PC-3 (cell line): ENCODE measurements at regions not wholly inside any gene's neighbourhood (a gene's known extent, or its start where the extent isn't known, plus 50 kb on each side); places are given as distances from the start of the nearest gene placed in this dataset.

Source experiments
- ATAC-seq: fragments of 200-7000 bp; cut with Tn5 transposase; 2 replicates; pipeline ENCODE4 v1.9.1; 2020; ENCODE audit warnings: mild to moderate bottlenecking, moderate library complexity
- BruUV-seq: library from RNA; stranded (reverse); fragments of 400-500 nt; replicated peaks from 2 replicates; lab custom pipeline; 2021; lab: Mats Ljungman, UMichigan
- CTCF ChIA-PET: fragments of 300-600 bp; sonication (Branson Sonifier 250); formaldehyde crosslinking; loops from one replicate; lab custom pipeline; 2022; ENCODE audit warnings: antibody characterized with exemption; lab: Charles Lee
- POLR2A ChIA-PET: fragments of 300-600 bp; sonication (Branson Sonifier 250); formaldehyde crosslinking; loops from one replicate; lab custom pipeline; 2022; ENCODE audit warnings: antibody characterized with exemption; ENCODE audit not compliant: unreplicated experiment; lab: Charles Lee
- DNase-seq: peaks from one replicate; pipeline ENCODE4 v3.0.0-alpha.2; 2015
- H2AFZ ChIP-seq: fragments of 300-600 bp; sonication (generic); 2 replicates; pipeline ENCODE4 v1.6.0; 2016; ENCODE audit warnings: antibody characterized with exemption, low read length
- H3F3A ChIP-seq: fragments of 300-600 bp; sonication (generic); one replicate; pipeline ENCODE4 v1.6.0; 2017; ENCODE audit warnings: antibody characterized with exemption, low read length, control low read depth, mild to moderate bottlenecking; ENCODE audit not compliant: unreplicated experiment
- H3K27ac ChIP-seq: fragments of 300-600 bp; sonication (generic); 2 replicates; pipeline ENCODE4 v1.5.1; 2016; ENCODE audit warnings: mild to moderate bottlenecking, low read length
- H3K27me3 ChIP-seq: fragments of 300-600 bp; sonication (generic); 2 replicates; pipeline ENCODE4 v1.6.1; 2016; ENCODE audit warnings: low read length, mixed read lengths
- H3K36me3 ChIP-seq: fragments of 300-600 bp; sonication (generic); 2 replicates; pipeline ENCODE4 v1.6.1; 2016; ENCODE audit warnings: low read depth, mixed run types, low read length, mixed read lengths
- H3K4me1 ChIP-seq: fragments of 300-600 bp; sonication (generic); 2 replicates; pipeline ENCODE4 v1.5.1; 2016; ENCODE audit warnings: low read length; ENCODE audit not compliant: insufficient read depth
- H3K4me2 ChIP-seq: fragments of 300-600 bp; sonication (generic); 2 replicates; pipeline ENCODE4 v1.6.0; 2016; ENCODE audit warnings: low read length
- H3K4me3 ChIP-seq: fragments of 300-600 bp; sonication (generic); 2 replicates; pipeline ENCODE4 v1.5.1; 2016; ENCODE audit warnings: mild to moderate bottlenecking, low read length, mixed read lengths
- H3K79me2 ChIP-seq: fragments of 300-600 bp; sonication (generic); 2 replicates; pipeline ENCODE4 v1.6.1; 2017; ENCODE audit warnings: low read length, mixed read lengths
- H3K9ac ChIP-seq: fragments of 300-600 bp; sonication (generic); 2 replicates; pipeline ENCODE4 v1.6.0; 2016; ENCODE audit warnings: mild to moderate bottlenecking, low read length
- H3K9me2 ChIP-seq: fragments of 300-600 bp; sonication (generic); replicated peaks from 2 replicates; pipeline ENCODE4 v1.6.1; 2016; ENCODE audit warnings: mixed run types, low read length, mixed read lengths
- H3K9me3 ChIP-seq: fragments of 300-600 bp; sonication (generic); 2 replicates; pipeline ENCODE4 v1.6.1; 2016; ENCODE audit warnings: low read length, mixed read lengths
- H4K20me1 ChIP-seq: fragments of 300-600 bp; sonication (generic); 2 replicates; pipeline ENCODE4 v1.6.1; 2016; ENCODE audit warnings: low read length, mixed read lengths
- EZH2 ChIP-seq: fragments of 300-600 bp; sonication (generic); IDR thresholded peaks from one replicate; pipeline ENCODE4 v1.6.1; 2017; ENCODE audit warnings: antibody characterized with exemption, mild to moderate bottlenecking, low read length; ENCODE audit not compliant: unreplicated experiment
- EZH2phosphoT487 ChIP-seq: fragments of 300-600 bp; sonication (generic); IDR thresholded peaks from 2 replicates; pipeline ENCODE4 v1.6.1; 2018; ENCODE audit warnings: mild to moderate bottlenecking, antibody characterized with exemption, low read length, borderline replicate concordance
- intact Hi-C: fragments of 100-400 bp; cut with micrococcal nuclease; formaldehyde crosslinking; loops from 2 replicates; pipeline ENCODE4 v1.9.0; 2023
- TF ChIP-seq, protein P1 (sequence below): fragments of 300-600 bp; sonication (generic); conservative IDR thresholded peaks from 2 replicates; pipeline ENCODE4 v1.5.1; 2017; ENCODE audit warnings: antibody characterized with exemption, low read depth, mild to moderate bottlenecking, low read length

DNA sequence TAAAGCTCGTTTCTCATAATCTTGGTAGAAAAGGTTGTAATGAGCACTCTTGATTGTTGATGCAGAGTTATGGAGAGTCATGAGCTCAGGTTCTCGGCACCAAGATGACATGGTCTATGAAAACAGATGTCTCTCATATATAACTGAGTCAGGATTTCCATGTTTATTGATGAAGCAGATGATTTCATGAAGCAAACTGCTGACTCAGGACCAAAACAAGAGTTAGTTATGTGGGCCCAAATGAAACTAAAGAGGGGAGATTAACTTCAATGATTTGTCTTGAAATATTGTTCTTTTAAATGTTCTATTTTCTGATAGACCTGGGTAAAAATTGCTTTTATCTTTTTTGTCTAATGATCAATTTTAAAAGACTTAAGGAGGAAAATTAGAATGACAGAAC is 258.6 kb upstream of the CTNND2 start:
- Histone ChIP-seq H3K9me2 (0 out of 2 replicates have a peak, but pooled peaks cover 4% of the 10 kb centered on the region), H3K9me3 (no peaks in the 10 kb centered on the region), H3K9ac (no peak overlapping the region), H3K79me2 (no peaks in the 10 kb centered on the region), H3F3A (no peaks in the 10 kb centered on the region), H3K27me3 (no peaks in the 10 kb centered on the region), H4K20me1 (no peaks in the 10 kb centered on the region), H2AFZ (no peak overlapping the region), H3K27ac (no peak overlapping the region), H3K36me3 (no peaks in the 10 kb centered on the region), H3K4me1 (no peaks in the 10 kb centered on the region), H3K4me3 (no peak overlapping the region), H3K4me2 (no peak overlapping the region)
- TF ChIP-seq EZH2phosphoT487 = no peak
- TF ChIP-seq, protein P1, sequence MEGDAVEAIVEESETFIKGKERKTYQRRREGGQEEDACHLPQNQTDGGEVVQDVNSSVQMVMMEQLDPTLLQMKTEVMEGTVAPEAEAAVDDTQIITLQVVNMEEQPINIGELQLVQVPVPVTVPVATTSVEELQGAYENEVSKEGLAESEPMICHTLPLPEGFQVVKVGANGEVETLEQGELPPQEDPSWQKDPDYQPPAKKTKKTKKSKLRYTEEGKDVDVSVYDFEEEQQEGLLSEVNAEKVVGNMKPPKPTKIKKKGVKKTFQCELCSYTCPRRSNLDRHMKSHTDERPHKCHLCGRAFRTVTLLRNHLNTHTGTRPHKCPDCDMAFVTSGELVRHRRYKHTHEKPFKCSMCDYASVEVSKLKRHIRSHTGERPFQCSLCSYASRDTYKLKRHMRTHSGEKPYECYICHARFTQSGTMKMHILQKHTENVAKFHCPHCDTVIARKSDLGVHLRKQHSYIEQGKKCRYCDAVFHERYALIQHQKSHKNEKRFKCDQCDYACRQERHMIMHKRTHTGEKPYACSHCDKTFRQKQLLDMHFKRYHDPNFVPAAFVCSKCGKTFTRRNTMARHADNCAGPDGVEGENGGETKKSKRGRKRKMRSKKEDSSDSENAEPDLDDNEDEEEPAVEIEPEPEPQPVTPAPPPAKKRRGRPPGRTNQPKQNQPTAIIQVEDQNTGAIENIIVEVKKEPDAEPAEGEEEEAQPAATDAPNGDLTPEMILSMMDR = no peak
- no peak for TF ChIP-seq EZH2
- ChIA-PET POLR2A (no interaction called here), CTCF (no interaction called here)
- DNase-seq (no peak), ATAC-seq (no peak)
- intact Hi-C loops = no loop called here
- BruUV-seq = no TSS peak

DNA sequence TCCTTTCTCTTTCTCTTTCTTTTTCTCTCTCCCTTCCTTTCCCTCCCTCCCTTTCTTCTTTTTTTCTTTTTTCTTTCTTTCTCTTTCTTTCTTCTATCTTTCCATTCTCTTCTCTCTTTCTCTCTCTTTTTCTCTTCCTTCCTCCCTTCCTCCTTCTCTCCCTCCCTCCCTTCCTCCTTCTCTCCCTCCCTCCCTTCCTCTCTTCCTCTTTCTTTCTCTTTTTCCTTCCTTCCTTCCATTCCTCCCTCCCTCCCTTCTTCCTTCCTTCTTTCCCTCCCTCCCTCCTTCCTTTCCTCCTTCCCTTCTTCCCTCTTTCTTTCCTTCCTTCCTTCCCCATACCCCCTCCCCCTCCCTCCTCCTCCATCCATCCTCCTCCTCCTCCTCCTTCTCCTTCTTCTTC is 243.3 kb upstream of the CTNND2 start:
- H3F3A ChIP-seq = no peaks in the 10 kb centered on the region
- DNase-seq (no peak), ATAC-seq (no peak)
- H3K9me2 ChIP-seq = no peaks in the 10 kb centered on the region
- no peaks in the 10 kb centered on the region for H3K36me3 ChIP-seq
- no peaks in the 10 kb centered on the region for H3K79me2 ChIP-seq
- H3K9me3 ChIP-seq = peaks cover 7% of the 10 kb centered on the region; the same call in 1 of the 2 replicates
- H3K4me2 ChIP-seq = no peak overlapping the region
- BruUV-seq = no TSS peak
- no peaks in the 10 kb centered on the region for H3K27me3 ChIP-seq
- H3K4me3 ChIP-seq = no peak overlapping the region
- ChIA-PET CTCF (no interaction called here), POLR2A (no interaction called here)
- TF ChIP-seq, protein P1 = no peak
- TF ChIP-seq EZH2phosphoT487 (no peak), EZH2 (no peak)
- H2AFZ ChIP-seq = no peak overlapping the region
- no peak overlapping the region for H3K9ac ChIP-seq
- no peaks in the 10 kb centered on the region for H4K20me1 ChIP-seq
- H3K4me1 ChIP-seq = no peaks in the 10 kb centered on the region
- no peak overlapping the region for H3K27ac ChIP-seq
- intact Hi-C loops = no loop called here

DNA sequence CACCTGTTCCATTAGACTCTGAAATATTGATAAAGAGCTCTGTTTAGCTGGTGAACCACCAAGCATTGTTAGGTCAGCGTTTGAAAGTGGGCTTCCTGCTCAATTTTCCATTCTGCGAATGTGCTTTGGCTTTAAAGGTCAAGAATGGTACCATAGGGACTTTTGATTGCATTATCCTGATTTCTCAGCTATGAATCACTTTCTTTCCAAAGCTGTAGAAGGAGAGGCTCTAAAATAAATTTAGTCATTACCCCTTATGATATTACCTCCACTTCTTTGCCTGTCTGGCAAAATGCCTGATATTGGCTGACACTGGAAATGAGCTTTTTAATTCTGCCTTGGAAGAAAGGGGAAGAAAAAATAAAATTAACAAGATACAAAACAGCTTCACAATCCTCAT is 237.2 kb upstream of the CTNND2 start:
- POLR2A ChIA-PET = no interaction called here
- no peaks in the 10 kb centered on the region for H4K20me1 ChIP-seq
- H3K4me1 ChIP-seq = 0 out of 2 replicates have a peak, but pooled peaks cover 3% of the 10 kb centered on the region
- H3K79me2 ChIP-seq = no peaks in the 10 kb centered on the region
- no peak overlapping the region for H2AFZ ChIP-seq
- no peak overlapping the region for H3K4me3 ChIP-seq
- no peak overlapping the region for H3K4me2 ChIP-seq
- TF ChIP-seq, protein P1 = no peak
- TF ChIP-seq EZH2phosphoT487 = no peak
- no peak for TF ChIP-seq EZH2
- no peak for ATAC-seq
- no peaks in the 10 kb centered on the region for H3K36me3 ChIP-seq
- no peak overlapping the region for H3K27ac ChIP-seq
- H3K27me3 ChIP-seq = no peaks in the 10 kb centered on the region
- no peak overlapping the region for H3K9ac ChIP-seq
- BruUV-seq = no TSS peak
- CTCF ChIA-PET = no interaction called here
- intact Hi-C loops = no loop called here
- H3K9me2 ChIP-seq = no peaks in the 10 kb centered on the region
- no peaks in the 10 kb centered on the region for H3F3A ChIP-seq
- DNase-seq = peak; percentile 60
- H3K9me3 ChIP-seq = peaks cover 7% of the 10 kb centered on the region; the same call in 1 of the 2 replicates
